HCT116 (cell line): ENCODE measurements at regions not wholly inside any gene's neighbourhood (a gene's known extent, or its start where the extent isn't known, plus 50 kb on each side); places are given as distances from the start of the nearest gene placed in this dataset.

Experiments used
- ATAC-seq: fragments of 200-7000 bp; cut with Tn5 transposase; 2 replicates; pipeline ENCODE4 v1.9.1; 2020; ENCODE audit warnings: mild to moderate bottlenecking, moderate library complexity
- BruUV-seq: library from RNA; stranded (reverse); fragments of 400-500 nt; replicated peaks from 2 replicates; lab custom pipeline; 2021; lab: Mats Ljungman, UMichigan
- CTCF ChIA-PET: fragments of 300-600 bp; sonication (Branson Sonifier 250); formaldehyde crosslinking; loops from one replicate; lab custom pipeline; 2021; ENCODE audit warnings: antibody characterized with exemption; lab: Charles Lee
- POLR2A ChIA-PET: fragments of 300-600, 350-600 bp; sonication (Branson Sonifier 250); formaldehyde crosslinking; loops from one replicate; lab custom pipeline; 2021; ENCODE audit warnings: antibody characterized with exemption; lab: Charles Lee
- RAD21 ChIA-PET, 2 experiments: fragments of 300-600 bp; sonication (Branson Sonifier 250); formaldehyde crosslinking; loops; one replicate each; lab custom pipeline; 2023; ENCODE audit warnings: low total read pairs in 2 of 2; ENCODE audit not compliant: uncharacterized antibody in 2 of 2, unreplicated experiment in 2 of 2, low non-redundant PET in 1 of 2; lab: Charles Lee
- DNase-seq: peaks from one replicate; pipeline ENCODE4 v3.0.0-alpha.2; 2010; ENCODE audit warnings: low read depth, low spot score
- H2AFZ ChIP-seq: fragments of 200-600 bp; shearing (Covaris generic), sonication (generic); 2 replicates; pipeline ENCODE4 v1.6.1; 2017; ENCODE audit warnings: low read depth, mixed run types, mixed read lengths, antibody characterized with exemption, low read length; ENCODE audit not compliant: poor library complexity, severe bottlenecking
- H3K27ac ChIP-seq: 2 replicates; pipeline ENCODE4 v1.5.1; 2012; ENCODE audit warnings: low read depth, low read length
- H3K27me3 ChIP-seq: fragments of 200-600 bp; sonication (generic); 2 replicates; pipeline ENCODE4 v1.6.1; 2016; ENCODE audit warnings: mixed run types, low read length, mixed read lengths; ENCODE audit not compliant: insufficient read depth
- H3K36me3 ChIP-seq, 2 experiments: fragments of 200-500 bp in 1 of 2; fragments of 200-600 bp in 1 of 2; sonication (Bioruptor generic) in 1 of 2; sonication (generic) in 1 of 2; 2 replicates each; pipeline versions ENCODE4 v1.5.1 to v1.6.1; 2014 to 2016; ENCODE audit warnings: low read length in 2 of 2, inconsistent platforms in 1 of 2, mixed read lengths in 1 of 2, mixed run types in 1 of 2; ENCODE audit not compliant: insufficient read depth in 2 of 2, control insufficient read depth in 1 of 2
- H3K4me1 ChIP-seq, 2 experiments: fragments of 200-600 bp in 1 of 2; sonication (generic) in 1 of 2; 2 replicates each; pipeline versions ENCODE4 v1.5.1 to v1.6.1; 2012 to 2017; ENCODE audit warnings: low read length in 2 of 2, inconsistent platforms in 1 of 2, mild to moderate bottlenecking in 1 of 2, mixed read lengths in 1 of 2, mixed run types in 1 of 2, moderate library complexity in 1 of 2; ENCODE audit not compliant: insufficient read depth in 2 of 2, control insufficient read depth in 1 of 2
- H3K4me2 ChIP-seq: fragments of 200-600 bp; sonication (generic); 2 replicates; pipeline ENCODE4 v1.6.1; 2017; ENCODE audit warnings: mixed run types, low read length, mixed read lengths
- H3K4me3 ChIP-seq, 2 experiments: fragments of 200-600 bp in 1 of 2; sonication (generic) in 1 of 2; replicated peaks in 1 of 2; 2 replicates each; pipeline ENCODE4 v1.5.1; 2011 to 2016; ENCODE audit warnings: low read length in 2 of 2, control low read depth in 1 of 2, low read depth in 1 of 2, mild to moderate bottlenecking in 1 of 2, mixed read lengths in 1 of 2, mixed run types in 1 of 2
- H3K79me2 ChIP-seq: fragments of 200-600 bp; sonication (generic); 2 replicates; pipeline ENCODE4 v1.6.1; 2017; ENCODE audit warnings: mild to moderate bottlenecking, mixed run types, low read length, moderate library complexity, mixed read lengths; ENCODE audit not compliant: insufficient read depth
- H3K9ac ChIP-seq: fragments of 200-600 bp; sonication (generic); 2 replicates; pipeline ENCODE4 v1.6.1; 2016; ENCODE audit warnings: low read length, mixed read lengths
- H3K9me2 ChIP-seq: fragments of 200-600 bp; sonication (generic), shearing (Covaris generic); 2 replicates; pipeline ENCODE4 v1.6.1; 2017; ENCODE audit warnings: mixed run types, mild to moderate bottlenecking, moderate library complexity; ENCODE audit not compliant: insufficient read depth
- H3K9me3 ChIP-seq, 2 experiments: fragments of 200-500 bp in 1 of 2; fragments of 200-600 bp in 1 of 2; sonication (Bioruptor generic) in 1 of 2; sonication (generic) in 1 of 2; 2 replicates each; pipeline ENCODE4 v1.6.1; 2014 to 2017; ENCODE audit warnings: low read length in 2 of 2, mixed read lengths in 2 of 2, inconsistent platforms in 1 of 2, low read depth in 1 of 2, mild to moderate bottlenecking in 1 of 2, mixed run types in 1 of 2, moderate library complexity in 1 of 2; ENCODE audit not compliant: control insufficient read depth in 1 of 2, insufficient read depth in 1 of 2
- H4K20me1 ChIP-seq: fragments of 200-600 bp; sonication (generic), shearing (Covaris generic); 2 replicates; pipeline ENCODE4 v1.6.1; 2017; ENCODE audit warnings: mixed run types, mild to moderate bottlenecking, moderate library complexity; ENCODE audit not compliant: insufficient read depth
- ATF3 ChIP-seq: IDR thresholded peaks from 2 replicates; pipeline ENCODE4 v1.6.1; 2012
- CTCF ChIP-seq, 3 experiments: fragments of 200-600 bp in 1 of 3; sonication (generic) in 1 of 3; IDR thresholded peaks in 2 of 3; conservative IDR thresholded peaks in 1 of 3; 2 replicates each; pipeline ENCODE4 v1.5.1; 2012 to 2017; ENCODE audit warnings: low read depth in 2 of 3, low read length in 2 of 3, antibody characterized with exemption in 1 of 3, borderline replicate concordance in 1 of 3, control low read depth in 1 of 3, mild to moderate bottlenecking in 1 of 3, mixed read lengths in 1 of 3, mixed run types in 1 of 3, moderate library complexity in 1 of 3; ENCODE audit not compliant: insufficient read depth in 1 of 3
- ELF1 ChIP-seq: IDR thresholded peaks from 2 replicates; pipeline ENCODE4 v1.6.1; 2012; ENCODE audit warnings: low read depth, borderline replicate concordance
- EZH2 ChIP-seq: fragments of 200-600 bp; sonication (generic); IDR thresholded peaks from 2 replicates; pipeline ENCODE4 v1.6.1; 2017; ENCODE audit warnings: antibody characterized with exemption, mixed run types
- EZH2phosphoT487 ChIP-seq: fragments of 200-600 bp; IDR thresholded peaks from 2 replicates; pipeline ENCODE4 v1.6.1; 2018; ENCODE audit warnings: antibody characterized with exemption, borderline replicate concordance
- FOSL1 ChIP-seq: IDR thresholded peaks from 2 replicates; pipeline ENCODE4 v1.6.1; 2012; ENCODE audit warnings: low read depth
- JUND ChIP-seq: IDR thresholded peaks from 2 replicates; pipeline ENCODE4 v1.6.1; 2012
- MAX ChIP-seq: IDR thresholded peaks from 2 replicates; pipeline ENCODE4 v1.6.1; 2012
- POLR2A ChIP-seq: IDR thresholded peaks from 2 replicates; pipeline ENCODE4 v1.7.0; 2011; ENCODE audit warnings: borderline replicate concordance; ENCODE audit not compliant: insufficient read depth, insufficient read length; ENCODE audit errors: extremely low read depth
- POLR2AphosphoS5 ChIP-seq: IDR thresholded peaks from 2 replicates; pipeline ENCODE4 v1.6.1; 2011; ENCODE audit warnings: mild to moderate bottlenecking, low read depth, low read length, moderate library complexity
- RAD21 ChIP-seq: IDR thresholded peaks from 2 replicates; pipeline ENCODE4 v1.6.1; 2012; ENCODE audit warnings: low read depth, mild to moderate bottlenecking
- REST ChIP-seq: IDR thresholded peaks from 2 replicates; pipeline ENCODE4 v1.6.1; 2012; ENCODE audit warnings: low read depth
- SIN3A ChIP-seq: IDR thresholded peaks from 2 replicates; pipeline ENCODE4 v1.6.1; 2012; ENCODE audit warnings: low read depth
- SP1 ChIP-seq: IDR thresholded peaks from 2 replicates; pipeline ENCODE4 v1.6.1; 2012; ENCODE audit warnings: low read depth
- SRF ChIP-seq: IDR thresholded peaks from 2 replicates; pipeline ENCODE4 v1.6.1; 2012; ENCODE audit warnings: low read depth
- TCF7L2 ChIP-seq: IDR thresholded peaks from 2 replicates; pipeline ENCODE4 v1.7.0; 2011; ENCODE audit warnings: borderline replicate concordance, inconsistent platforms; ENCODE audit not compliant: insufficient read depth, insufficient read length; ENCODE audit errors: extremely low read depth
- YY1 ChIP-seq: IDR thresholded peaks from 2 replicates; pipeline ENCODE4 v1.6.1; 2011; ENCODE audit warnings: low read length, low read depth, moderate library complexity, mild to moderate bottlenecking; ENCODE audit not compliant: insufficient replicate concordance; ENCODE audit errors: extremely low read depth
- ZFX ChIP-seq: fragments of 450-650 bp; IDR thresholded peaks from 2 replicates; pipeline ENCODE4 v1.6.1; 2017
- ZNF274 ChIP-seq: fragments of 200-500 bp; sonication (Bioruptor generic); IDR thresholded peaks from 2 replicates; pipeline ENCODE4 v1.6.1; 2014; ENCODE audit warnings: mild to moderate bottlenecking, low read depth, low read length, inconsistent platforms
- intact Hi-C: fragments of 100-400 bp; cut with micrococcal nuclease; formaldehyde crosslinking; loops from 2 replicates; pipeline ENCODE4 v1.10.0; 2022

GRCh38 chr4:127344071-127344470 is 288.7 kb upstream of the INTU start:
- Histone ChIP-seq H2AFZ (no peak overlapping the region), H4K20me1 (no peaks in the 10 kb centered on the region), H3K4me1 (no peaks in the 10 kb centered on the region), H3K27ac (no peak overlapping the region), H3K9me3 (no peaks in the 10 kb centered on the region), H3K27me3 (no peaks in the 10 kb centered on the region)
- ChIA-PET RAD21 (no interaction called here), CTCF (no interaction called here)
- no TSS peak for BruUV-seq
- intact Hi-C loops = no loop called here
- ATAC-seq = no peak
- TF ChIP-seq POLR2A = no peak
- TF ChIP-seq ZNF274 = no peak
- TF ChIP-seq JUND = no peak
- TF ChIP-seq POLR2AphosphoS5 = no peak
- no peak for TF ChIP-seq SP1
- no peak for TF ChIP-seq SRF
- no peak for TF ChIP-seq MAX
- no peak for TF ChIP-seq RAD21
- TF ChIP-seq CTCF (IDR thresholded peaks at IDR 0.05 in 2 of 3, conservative IDR thresholded peaks at IDR 0.05 in 1 of 3; ENCODE audit: borderline replicate concordance in 1 of 3, insufficient read depth in 1 of 3, low read depth in 2 of 3, low read length in 2 of 3) = no peak
- no peak for TF ChIP-seq YY1
- no peak for TF ChIP-seq ELF1
- no peak for TF ChIP-seq ZFX
- TF ChIP-seq TCF7L2 = no peak
- TF ChIP-seq SIN3A = no peak
- TF ChIP-seq EZH2phosphoT487 = no peak
- no peak for TF ChIP-seq FOSL1
- TF ChIP-seq ATF3 = no peak
- no peak for TF ChIP-seq EZH2
- TF ChIP-seq REST = no peak
- TF ChIP-seq, all 23 proteins: peak for 0
- H3K4me3 ChIP-seq = no peak overlapping the region
- H3K79me2 ChIP-seq = no peaks in the 10 kb centered on the region
- no peak overlapping the region for H3K9ac ChIP-seq
- H3K4me2 ChIP-seq = no peak overlapping the region
- POLR2A ChIA-PET = no interaction called here
- DNase-seq = no peak
- H3K9me2 ChIP-seq = no peaks in the 10 kb centered on the region
- no peaks in the 10 kb centered on the region for H3K36me3 ChIP-seq
